DOHH2 (cell line): ENCODE measurements at regions not wholly inside any gene's neighbourhood (a gene's known extent, or its start where the extent isn't known, plus 50 kb on each side); places are given as distances from the start of the nearest gene placed in this dataset.
"Not testable (repeated sequence)": the region's sequence is repeated elsewhere in the genome, so short reads cannot be mapped to it uniquely, and the experiment has no call there.

ENCODE experiments used
- H3F3A ChIP-seq: fragments of 200-600 bp; sonication (generic), shearing (Covaris generic); 2 replicates; pipeline ENCODE4 v1.6.0; 2016; ENCODE audit warnings: antibody characterized with exemption, mild to moderate bottlenecking; ENCODE audit not compliant: control insufficient read depth, insufficient read depth
- H3K27ac ChIP-seq: fragments of 200-600 bp; sonication (generic); 2 replicates; pipeline ENCODE4 v1.5.1; 2014; ENCODE audit warnings: low read depth, mild to moderate bottlenecking, low read length, moderate library complexity
- H3K27me3 ChIP-seq: fragments of 200-600 bp; sonication (generic); 2 replicates; pipeline ENCODE4 v1.6.1; 2014; ENCODE audit warnings: mild to moderate bottlenecking, low read length, mixed read lengths; ENCODE audit not compliant: control insufficient read depth
- H3K36me3 ChIP-seq: fragments of 200-600 bp; sonication (generic); 2 replicates; pipeline ENCODE4 v1.6.1; 2014; ENCODE audit warnings: mild to moderate bottlenecking, low read length, moderate library complexity, mixed read lengths; ENCODE audit not compliant: control insufficient read depth
- H3K4me1 ChIP-seq: fragments of 200-600 bp; sonication (generic); 2 replicates; pipeline ENCODE4 v1.6.1; 2014; ENCODE audit warnings: mild to moderate bottlenecking, low read length, mixed read lengths; ENCODE audit not compliant: control insufficient read depth
- H3K4me2 ChIP-seq: fragments of 200-600 bp; sonication (generic); 2 replicates; pipeline ENCODE4 v1.6.0; 2014; ENCODE audit warnings: mild to moderate bottlenecking, low read length, moderate library complexity
- H3K4me3 ChIP-seq: fragments of 200-600 bp; sonication (generic); 2 replicates; pipeline ENCODE4 v1.5.1; 2014; ENCODE audit warnings: mild to moderate bottlenecking, low read length, mixed read lengths
- H3K79me2 ChIP-seq: fragments of 200-600 bp; sonication (generic); 2 replicates; pipeline ENCODE4 v1.6.1; 2014; ENCODE audit warnings: mild to moderate bottlenecking, low read length, mixed read lengths; ENCODE audit not compliant: control insufficient read depth
- H3K9me2 ChIP-seq: fragments of 200-600 bp; sonication (generic); replicated peaks from 2 replicates; pipeline ENCODE4 v1.6.1; 2014; ENCODE audit warnings: mild to moderate bottlenecking, low read length, mixed read lengths; ENCODE audit not compliant: control insufficient read depth
- H3K9me3 ChIP-seq: fragments of 200-600 bp; sonication (generic); 2 replicates; pipeline ENCODE4 v1.6.1; 2014; ENCODE audit warnings: antibody characterized with exemption, low read length, mixed read lengths; ENCODE audit not compliant: control insufficient read depth, insufficient read depth
- H4K20me1 ChIP-seq: fragments of 200-600 bp; sonication (generic); 2 replicates; pipeline ENCODE4 v1.6.0; 2014; ENCODE audit warnings: low read depth, mild to moderate bottlenecking, antibody characterized with exemption, low read length, moderate library complexity; ENCODE audit not compliant: control insufficient read depth, insufficient read depth
- EZH2phosphoT487 ChIP-seq: fragments of 200-600 bp; sonication (generic); IDR thresholded peaks from 2 replicates; pipeline ENCODE4 v1.6.1; 2017; ENCODE audit warnings: borderline replicate concordance, mild to moderate bottlenecking, antibody characterized with exemption, low read length, moderate library complexity, mixed read lengths
- TF ChIP-seq, protein P1 (sequence below): fragments of 200-600 bp; sonication (generic); IDR thresholded peaks from one replicate; pipeline ENCODE4 v1.5.1; 2014; ENCODE audit warnings: antibody characterized with exemption, mild to moderate bottlenecking, low read depth, low read length; ENCODE audit not compliant: poor library complexity, severe bottlenecking

GRCh38 chr14:37888234-37888633, 292.8 kb downstream of the TTC6 start:
- Histone ChIP-seq H3K27ac (no peak overlapping the region), H3K79me2 (no peaks in the 10 kb centered on the region), H3K4me1 (no peaks in the 10 kb centered on the region), H3K9me2 (no peaks in the 10 kb centered on the region), H3K27me3 (no peaks in the 10 kb centered on the region), H3K9me3 (no peaks in the 10 kb centered on the region; the same call in 1 of the 2 replicates), H3K36me3 (no peaks in the 10 kb centered on the region), H4K20me1 (no peaks in the 10 kb centered on the region), H3F3A (no peaks in the 10 kb centered on the region), H3K4me2 (no peak overlapping the region), H3K4me3 (no peak overlapping the region)
- TF ChIP-seq, protein P1, sequence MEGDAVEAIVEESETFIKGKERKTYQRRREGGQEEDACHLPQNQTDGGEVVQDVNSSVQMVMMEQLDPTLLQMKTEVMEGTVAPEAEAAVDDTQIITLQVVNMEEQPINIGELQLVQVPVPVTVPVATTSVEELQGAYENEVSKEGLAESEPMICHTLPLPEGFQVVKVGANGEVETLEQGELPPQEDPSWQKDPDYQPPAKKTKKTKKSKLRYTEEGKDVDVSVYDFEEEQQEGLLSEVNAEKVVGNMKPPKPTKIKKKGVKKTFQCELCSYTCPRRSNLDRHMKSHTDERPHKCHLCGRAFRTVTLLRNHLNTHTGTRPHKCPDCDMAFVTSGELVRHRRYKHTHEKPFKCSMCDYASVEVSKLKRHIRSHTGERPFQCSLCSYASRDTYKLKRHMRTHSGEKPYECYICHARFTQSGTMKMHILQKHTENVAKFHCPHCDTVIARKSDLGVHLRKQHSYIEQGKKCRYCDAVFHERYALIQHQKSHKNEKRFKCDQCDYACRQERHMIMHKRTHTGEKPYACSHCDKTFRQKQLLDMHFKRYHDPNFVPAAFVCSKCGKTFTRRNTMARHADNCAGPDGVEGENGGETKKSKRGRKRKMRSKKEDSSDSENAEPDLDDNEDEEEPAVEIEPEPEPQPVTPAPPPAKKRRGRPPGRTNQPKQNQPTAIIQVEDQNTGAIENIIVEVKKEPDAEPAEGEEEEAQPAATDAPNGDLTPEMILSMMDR: no peak
- no peak for TF ChIP-seq EZH2phosphoT487

- no peak overlapping the region for H3K27ac ChIP-seq
- H3K27me3 ChIP-seq: no peaks in the 10 kb centered on the region
- H3K9me3 ChIP-seq: no peaks in the 10 kb centered on the region; the same call in 1 of the 2 replicates
- no peak overlapping the region for H3K4me2 ChIP-seq
- H3K9me2 ChIP-seq: no peaks in the 10 kb centered on the region
- no peaks in the 10 kb centered on the region for H3K4me1 ChIP-seq
- no peak overlapping the region for H3K4me3 ChIP-seq
- no peaks in the 10 kb centered on the region for H4K20me1 ChIP-seq
- no peaks in the 10 kb centered on the region for H3F3A ChIP-seq
- H3K36me3 ChIP-seq: no peaks in the 10 kb centered on the region
- H3K79me2 ChIP-seq: no peaks in the 10 kb centered on the region
- TF ChIP-seq, protein P1: no peak
- TF ChIP-seq EZH2phosphoT487: no peak
Observed at GRCh38 chr14:37889087-37889486, 293.7 kb downstream of the TTC6 start.

GRCh38 chr14:37890095-37890494, 294.7 kb downstream of the TTC6 start:
- no peaks in the 10 kb centered on the region for H4K20me1 ChIP-seq
- no peaks in the 10 kb centered on the region for H3K36me3 ChIP-seq
- H3K4me2 ChIP-seq: no peak overlapping the region
- no peaks in the 10 kb centered on the region; the same call in 1 of the 2 replicates for H3K9me3 ChIP-seq
- no peaks in the 10 kb centered on the region for H3K27me3 ChIP-seq
- no peaks in the 10 kb centered on the region for H3F3A ChIP-seq
- TF ChIP-seq EZH2phosphoT487: no peak
- TF ChIP-seq, protein P1: no peak
- H3K4me3 ChIP-seq: no peak overlapping the region
- no peaks in the 10 kb centered on the region for H3K9me2 ChIP-seq
- H3K27ac ChIP-seq: no peak overlapping the region
- H3K79me2 ChIP-seq: no peaks in the 10 kb centered on the region
- H3K4me1 ChIP-seq: no peaks in the 10 kb centered on the region

GRCh38 chr14:37891500-37891899, 296.1 kb downstream of the TTC6 start:
- not testable (repeated sequence) for H4K20me1 ChIP-seq, H3K36me3 ChIP-seq, H3K9me2 ChIP-seq, H3K4me1 ChIP-seq, H3K27ac ChIP-seq, H3K27me3 ChIP-seq, H3K79me2 ChIP-seq, H3K4me2 ChIP-seq, H3F3A ChIP-seq, H3K9me3 ChIP-seq, H3K4me3 ChIP-seq
